ENCODE measurements at regions not wholly inside any gene's neighbourhood (a gene's known extent, or its start where the extent isn't known, plus 50 kb on each side); places are given as distances from the start of the nearest gene placed in this dataset.

DNA sequence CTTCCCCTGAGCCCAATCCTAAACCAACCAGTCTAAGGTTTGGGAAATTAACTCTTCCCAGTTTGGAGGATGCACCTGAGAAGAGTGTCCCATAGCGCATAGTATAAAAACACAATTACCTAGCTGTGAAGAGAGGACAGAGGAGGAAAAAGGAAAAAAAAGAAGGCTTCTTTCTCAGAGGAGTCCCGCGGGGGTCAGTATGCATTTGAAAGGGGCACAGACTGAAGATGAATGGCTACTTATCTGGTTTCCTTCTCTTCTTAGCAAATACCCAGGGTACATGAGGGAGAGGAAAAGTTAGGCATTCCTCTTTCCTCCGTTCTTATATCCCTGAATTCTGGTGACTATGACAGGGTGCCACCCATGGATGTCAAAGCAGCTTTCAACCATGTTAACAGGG lies 96.9 kb downstream of the TMEM47 start:
- TF ChIP-seq, protein P1, sequence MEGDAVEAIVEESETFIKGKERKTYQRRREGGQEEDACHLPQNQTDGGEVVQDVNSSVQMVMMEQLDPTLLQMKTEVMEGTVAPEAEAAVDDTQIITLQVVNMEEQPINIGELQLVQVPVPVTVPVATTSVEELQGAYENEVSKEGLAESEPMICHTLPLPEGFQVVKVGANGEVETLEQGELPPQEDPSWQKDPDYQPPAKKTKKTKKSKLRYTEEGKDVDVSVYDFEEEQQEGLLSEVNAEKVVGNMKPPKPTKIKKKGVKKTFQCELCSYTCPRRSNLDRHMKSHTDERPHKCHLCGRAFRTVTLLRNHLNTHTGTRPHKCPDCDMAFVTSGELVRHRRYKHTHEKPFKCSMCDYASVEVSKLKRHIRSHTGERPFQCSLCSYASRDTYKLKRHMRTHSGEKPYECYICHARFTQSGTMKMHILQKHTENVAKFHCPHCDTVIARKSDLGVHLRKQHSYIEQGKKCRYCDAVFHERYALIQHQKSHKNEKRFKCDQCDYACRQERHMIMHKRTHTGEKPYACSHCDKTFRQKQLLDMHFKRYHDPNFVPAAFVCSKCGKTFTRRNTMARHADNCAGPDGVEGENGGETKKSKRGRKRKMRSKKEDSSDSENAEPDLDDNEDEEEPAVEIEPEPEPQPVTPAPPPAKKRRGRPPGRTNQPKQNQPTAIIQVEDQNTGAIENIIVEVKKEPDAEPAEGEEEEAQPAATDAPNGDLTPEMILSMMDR (conservative IDR thresholded peaks at IDR 0.05) = no peak
- no peak for TF ChIP-seq ZFX (IDR thresholded peaks at IDR 0.05)

Measured in C4-2B (cell line).